ENCODE measurements at regions not wholly inside any gene's neighbourhood (a gene's known extent, or its start where the extent isn't known, plus 50 kb on each side); places are given as distances from the start of the nearest gene placed in this dataset.

DNA sequence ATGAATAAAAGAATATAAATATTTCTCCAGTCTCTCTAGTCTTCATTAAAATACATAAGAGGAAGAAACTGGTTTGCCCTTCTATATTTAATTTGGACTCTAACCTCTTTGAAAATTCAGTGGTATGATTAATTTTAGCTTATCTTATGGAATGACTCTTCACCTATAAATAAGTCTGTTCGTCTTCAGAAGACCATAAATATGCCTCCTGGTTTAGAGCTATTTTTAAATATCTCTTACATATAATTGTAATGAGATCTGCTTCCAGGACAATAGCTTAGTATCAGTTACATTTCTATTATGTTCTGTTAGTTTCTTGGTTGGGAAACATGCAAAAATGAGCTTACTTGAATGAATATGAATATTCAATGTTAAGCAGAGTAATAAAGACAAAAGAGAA, 257.5 kb upstream of the HMGA2 start:
- no peak for TF ChIP-seq POLR2AphosphoS5 (IDR thresholded peaks at IDR 0.05; ENCODE audit: insufficient read depth in 1 of 2, low read depth in 1 of 2)
- TF ChIP-seq, protein P1, sequence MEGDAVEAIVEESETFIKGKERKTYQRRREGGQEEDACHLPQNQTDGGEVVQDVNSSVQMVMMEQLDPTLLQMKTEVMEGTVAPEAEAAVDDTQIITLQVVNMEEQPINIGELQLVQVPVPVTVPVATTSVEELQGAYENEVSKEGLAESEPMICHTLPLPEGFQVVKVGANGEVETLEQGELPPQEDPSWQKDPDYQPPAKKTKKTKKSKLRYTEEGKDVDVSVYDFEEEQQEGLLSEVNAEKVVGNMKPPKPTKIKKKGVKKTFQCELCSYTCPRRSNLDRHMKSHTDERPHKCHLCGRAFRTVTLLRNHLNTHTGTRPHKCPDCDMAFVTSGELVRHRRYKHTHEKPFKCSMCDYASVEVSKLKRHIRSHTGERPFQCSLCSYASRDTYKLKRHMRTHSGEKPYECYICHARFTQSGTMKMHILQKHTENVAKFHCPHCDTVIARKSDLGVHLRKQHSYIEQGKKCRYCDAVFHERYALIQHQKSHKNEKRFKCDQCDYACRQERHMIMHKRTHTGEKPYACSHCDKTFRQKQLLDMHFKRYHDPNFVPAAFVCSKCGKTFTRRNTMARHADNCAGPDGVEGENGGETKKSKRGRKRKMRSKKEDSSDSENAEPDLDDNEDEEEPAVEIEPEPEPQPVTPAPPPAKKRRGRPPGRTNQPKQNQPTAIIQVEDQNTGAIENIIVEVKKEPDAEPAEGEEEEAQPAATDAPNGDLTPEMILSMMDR (IDR thresholded peaks at IDR 0.05): no peak

Data from vagina (tissue), 2 donors.